DOHH2 (cell line): ENCODE measurements at regions not wholly inside any gene's neighbourhood (a gene's known extent, or its start where the extent isn't known, plus 50 kb on each side); places are given as distances from the start of the nearest gene placed in this dataset.

ENCODE experiments used
- H3F3A ChIP-seq: fragments of 200-600 bp; sonication (generic), shearing (Covaris generic); 2 replicates; pipeline ENCODE4 v1.6.0; 2016; ENCODE audit warnings: antibody characterized with exemption, mild to moderate bottlenecking; ENCODE audit not compliant: control insufficient read depth, insufficient read depth
- H3K27ac ChIP-seq: fragments of 200-600 bp; sonication (generic); 2 replicates; pipeline ENCODE4 v1.5.1; 2014; ENCODE audit warnings: low read depth, mild to moderate bottlenecking, low read length, moderate library complexity
- H3K27me3 ChIP-seq: fragments of 200-600 bp; sonication (generic); 2 replicates; pipeline ENCODE4 v1.6.1; 2014; ENCODE audit warnings: mild to moderate bottlenecking, low read length, mixed read lengths; ENCODE audit not compliant: control insufficient read depth
- H3K36me3 ChIP-seq: fragments of 200-600 bp; sonication (generic); 2 replicates; pipeline ENCODE4 v1.6.1; 2014; ENCODE audit warnings: mild to moderate bottlenecking, low read length, moderate library complexity, mixed read lengths; ENCODE audit not compliant: control insufficient read depth
- H3K4me1 ChIP-seq: fragments of 200-600 bp; sonication (generic); 2 replicates; pipeline ENCODE4 v1.6.1; 2014; ENCODE audit warnings: mild to moderate bottlenecking, low read length, mixed read lengths; ENCODE audit not compliant: control insufficient read depth
- H3K4me2 ChIP-seq: fragments of 200-600 bp; sonication (generic); 2 replicates; pipeline ENCODE4 v1.6.0; 2014; ENCODE audit warnings: mild to moderate bottlenecking, low read length, moderate library complexity
- H3K4me3 ChIP-seq: fragments of 200-600 bp; sonication (generic); 2 replicates; pipeline ENCODE4 v1.5.1; 2014; ENCODE audit warnings: mild to moderate bottlenecking, low read length, mixed read lengths
- H3K79me2 ChIP-seq: fragments of 200-600 bp; sonication (generic); 2 replicates; pipeline ENCODE4 v1.6.1; 2014; ENCODE audit warnings: mild to moderate bottlenecking, low read length, mixed read lengths; ENCODE audit not compliant: control insufficient read depth
- H3K9me2 ChIP-seq: fragments of 200-600 bp; sonication (generic); replicated peaks from 2 replicates; pipeline ENCODE4 v1.6.1; 2014; ENCODE audit warnings: mild to moderate bottlenecking, low read length, mixed read lengths; ENCODE audit not compliant: control insufficient read depth
- H3K9me3 ChIP-seq: fragments of 200-600 bp; sonication (generic); 2 replicates; pipeline ENCODE4 v1.6.1; 2014; ENCODE audit warnings: antibody characterized with exemption, low read length, mixed read lengths; ENCODE audit not compliant: control insufficient read depth, insufficient read depth
- H4K20me1 ChIP-seq: fragments of 200-600 bp; sonication (generic); 2 replicates; pipeline ENCODE4 v1.6.0; 2014; ENCODE audit warnings: low read depth, mild to moderate bottlenecking, antibody characterized with exemption, low read length, moderate library complexity; ENCODE audit not compliant: control insufficient read depth, insufficient read depth
- CTCF ChIP-seq: fragments of 200-600 bp; sonication (generic); IDR thresholded peaks from one replicate; pipeline ENCODE4 v1.5.1; 2014; ENCODE audit warnings: antibody characterized with exemption, mild to moderate bottlenecking, low read depth, low read length; ENCODE audit not compliant: poor library complexity, severe bottlenecking
- EZH2phosphoT487 ChIP-seq: fragments of 200-600 bp; sonication (generic); IDR thresholded peaks from 2 replicates; pipeline ENCODE4 v1.6.1; 2017; ENCODE audit warnings: borderline replicate concordance, mild to moderate bottlenecking, antibody characterized with exemption, low read length, moderate library complexity, mixed read lengths

- Histone ChIP-seq H3K36me3 (no peaks in the 10 kb centered on the region), H4K20me1 (no peaks in the 10 kb centered on the region), H3K4me2 (no peak overlapping the region), H3K9me3 (no peaks in the 10 kb centered on the region), H3F3A (no peaks in the 10 kb centered on the region), H3K4me1 (no peaks in the 10 kb centered on the region), H3K79me2 (no peaks in the 10 kb centered on the region), H3K27me3 (no peaks in the 10 kb centered on the region; the same call in 1 of the 2 replicates), H3K27ac (no peak overlapping the region), H3K9me2 (no peaks in the 10 kb centered on the region), H3K4me3 (no peak overlapping the region)
- TF ChIP-seq EZH2phosphoT487 (no peak), CTCF (no peak)
Measured at GRCh38 chr21:15966651-15967050, 236.9 kb downstream of the USP25 start.

- Histone ChIP-seq H3K9me3 (no peaks in the 10 kb centered on the region), H3K9me2 (no peaks in the 10 kb centered on the region), H3K4me1 (no peaks in the 10 kb centered on the region), H3K36me3 (no peaks in the 10 kb centered on the region), H3K79me2 (no peaks in the 10 kb centered on the region), H3K4me3 (no peak overlapping the region), H3K4me2 (no peak overlapping the region), H4K20me1 (no peaks in the 10 kb centered on the region), H3K27ac (no peak overlapping the region), H3F3A (no peaks in the 10 kb centered on the region), H3K27me3 (no peaks in the 10 kb centered on the region; the same call in 1 of the 2 replicates)
- no peak for TF ChIP-seq EZH2phosphoT487
- TF ChIP-seq CTCF: no peak
Measured at GRCh38 chr21:15967661-15968060, 237.9 kb downstream of the USP25 start.

- Histone ChIP-seq H3K9me2 (no peaks in the 10 kb centered on the region), H3K4me3 (no peak overlapping the region), H3K79me2 (no peaks in the 10 kb centered on the region), H3K27me3 (no peaks in the 10 kb centered on the region; the same call in 1 of the 2 replicates), H3K4me2 (no peak overlapping the region), H3K4me1 (no peaks in the 10 kb centered on the region), H3K9me3 (no peaks in the 10 kb centered on the region), H3F3A (no peaks in the 10 kb centered on the region), H3K36me3 (no peaks in the 10 kb centered on the region), H3K27ac (no peak overlapping the region), H4K20me1 (no peaks in the 10 kb centered on the region)
- TF ChIP-seq CTCF: no peak
- no peak for TF ChIP-seq EZH2phosphoT487
Measured at GRCh38 chr21:15968776-15969310, 239.1 kb downstream of the USP25 start.
